GM19467 (cell line): ENCODE measurements at regions not wholly inside any gene's neighbourhood (a gene's known extent, or its start where the extent isn't known, plus 50 kb on each side); places are given as distances from the start of the nearest gene placed in this dataset.

Experiments
- ATAC-seq: cut with Tn5 transposase; IDR thresholded peaks from one replicate; pipeline ENCODE4 v1.9.1; 2021; ENCODE audit warnings: mild to moderate bottlenecking, moderate library complexity; ENCODE audit not compliant: unreplicated experiment

DNA sequence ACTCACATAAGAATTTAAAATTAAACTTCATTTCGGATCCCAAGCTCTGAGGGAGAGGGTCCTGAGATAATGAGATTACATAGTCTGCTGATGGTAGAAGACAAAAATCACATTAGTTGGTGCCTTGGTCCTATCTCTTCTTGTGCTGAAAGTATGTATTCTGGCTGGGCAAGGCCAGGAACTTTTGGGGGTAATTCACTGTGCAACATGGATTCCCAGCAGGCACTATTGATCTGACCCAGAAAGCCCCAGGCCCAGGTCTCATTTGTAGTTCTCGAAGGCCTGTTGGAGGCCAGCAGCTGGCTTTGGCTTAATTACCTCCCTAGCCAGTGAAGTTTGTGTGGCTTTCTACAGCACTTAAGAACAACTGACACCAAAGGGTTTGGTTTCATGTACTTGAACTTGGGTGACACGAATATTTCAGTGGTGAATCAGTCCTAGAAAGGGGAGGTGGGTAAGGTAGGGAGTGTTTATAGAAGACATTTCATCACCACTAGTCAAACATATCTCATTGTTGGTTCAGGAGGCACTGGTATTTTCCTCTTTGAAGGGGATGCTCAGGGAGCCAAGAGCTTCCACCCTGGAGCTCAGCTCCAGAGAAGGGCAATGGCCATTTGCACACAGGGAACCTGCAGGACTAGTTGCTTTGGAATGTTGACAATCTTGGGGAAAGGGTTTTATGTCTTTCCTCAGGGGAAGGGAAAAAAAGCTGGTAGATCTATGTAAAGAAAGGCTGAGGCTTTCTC lies 217.8 kb downstream of the OSR1 start:
- ATAC-seq: no peak

DNA sequence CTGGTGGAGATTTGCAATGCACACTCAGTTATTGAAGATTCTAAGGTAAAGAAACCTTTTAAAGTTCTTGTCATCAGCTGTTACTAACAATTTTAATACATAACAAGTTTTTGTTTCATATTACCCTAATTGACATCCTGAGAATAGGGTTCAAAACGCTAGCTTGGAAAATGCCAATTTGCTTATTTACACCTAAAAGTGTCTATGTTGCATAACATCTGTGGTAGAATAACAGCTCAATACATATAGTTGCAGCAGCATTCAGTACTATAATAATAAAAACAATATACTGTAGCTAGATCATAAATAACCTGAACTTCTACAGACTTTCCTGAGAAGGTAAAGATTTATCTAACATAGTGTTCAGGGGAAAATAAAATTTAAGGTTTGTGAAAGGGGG lies 219.0 kb downstream of the OSR1 start:
- no peak for ATAC-seq

GRCh38 chr2:19138264-19138825 lies 220.1 kb downstream of the OSR1 start:
- ATAC-seq: no peak

- no peak for ATAC-seq
These were observed 221.0 kb downstream of the OSR1 start for GRCh38 chr2:19137433-19137832.

DNA sequence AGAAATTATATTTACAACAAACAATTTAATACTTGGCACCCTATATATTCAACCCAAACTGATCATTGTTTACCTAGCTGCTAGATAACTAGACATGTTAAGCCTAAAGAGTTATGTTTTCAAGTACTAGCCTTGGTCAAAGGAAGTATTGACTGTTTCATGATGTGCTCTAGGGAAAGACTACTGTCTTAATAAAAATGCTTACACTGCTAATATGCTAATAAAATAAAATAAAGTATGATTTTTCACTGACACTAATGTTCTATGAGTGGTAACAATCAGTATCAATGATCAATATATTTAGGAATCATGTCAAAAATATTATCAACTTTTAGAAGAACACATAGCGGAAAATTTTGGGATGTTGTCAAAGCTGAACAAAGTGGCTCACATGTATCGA lies 225.5 kb downstream of the OSR1 start:
- no peak for ATAC-seq

- no peak for ATAC-seq
These were observed 226.6 kb downstream of the OSR1 start for GRCh38 chr2:19131871-19132270.

DNA sequence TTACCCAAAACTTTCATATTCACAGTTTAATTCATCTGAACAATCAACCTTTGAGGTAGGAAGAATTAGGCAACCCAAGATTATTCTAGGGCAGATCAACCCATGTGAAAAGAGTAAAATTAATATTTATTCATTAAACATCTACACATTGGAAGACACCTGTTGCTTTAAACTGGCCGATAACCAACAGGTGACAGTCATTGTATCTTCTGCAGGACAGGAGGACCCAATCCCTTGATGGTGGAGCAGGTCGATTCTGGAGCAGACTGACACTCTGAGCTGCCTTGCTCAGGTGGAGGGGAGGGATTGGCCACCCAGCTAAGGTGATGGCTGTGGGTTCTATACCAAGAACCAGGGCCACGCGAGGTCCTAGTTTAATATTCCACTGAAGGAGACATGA lies 230.3 kb downstream of the OSR1 start:
- ATAC-seq: no peak

DNA sequence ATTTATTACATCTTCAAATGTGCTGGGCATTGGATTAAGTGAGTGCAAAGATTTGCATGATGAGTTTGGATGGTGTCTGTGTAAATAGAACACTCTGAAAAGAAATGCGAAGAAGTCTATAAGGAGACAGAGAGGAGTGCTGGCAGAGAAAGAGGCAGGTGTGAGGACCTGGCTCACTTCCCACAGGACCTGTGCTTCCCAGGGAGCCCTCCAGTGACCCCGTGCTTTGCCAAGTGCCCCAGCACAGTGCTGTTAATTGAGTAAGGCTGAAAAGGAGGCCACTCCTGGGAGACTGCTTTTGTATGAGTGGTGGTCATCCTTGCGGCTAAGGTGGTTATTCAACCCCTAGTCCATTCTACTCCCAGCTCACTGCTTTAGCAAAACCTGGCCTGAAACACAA lies 230.8 kb downstream of the OSR1 start:
- ATAC-seq: no peak

GRCh38 chr2:19125901-19126680 lies 232.3 kb downstream of the OSR1 start:
- no peak for ATAC-seq

DNA sequence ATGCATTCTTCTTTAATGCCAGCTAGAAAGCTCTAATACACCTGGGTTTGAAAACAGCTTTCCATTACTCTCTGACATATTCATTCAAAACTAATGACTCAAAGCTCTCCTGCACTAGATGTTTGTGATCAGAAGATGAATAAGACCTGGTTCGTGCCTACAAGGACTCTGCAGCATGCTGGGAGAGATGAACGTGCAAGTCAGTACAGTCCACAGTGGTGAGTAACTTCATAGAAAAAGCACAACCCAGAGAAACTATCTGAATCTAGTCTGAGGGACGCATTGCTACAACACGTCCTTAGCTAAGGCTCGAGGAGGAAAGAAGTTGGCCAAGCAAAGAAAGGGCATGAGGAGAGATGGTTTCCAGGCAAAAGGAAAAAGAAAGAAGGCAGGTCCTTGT lies 234.3 kb downstream of the OSR1 start:
- ATAC-seq: no peak

- no peak for ATAC-seq
These were observed 234.9 kb downstream of the OSR1 start for GRCh38 chr2:19123556-19123955.

- no peak for ATAC-seq
These were observed 236.2 kb downstream of the OSR1 start for GRCh38 chr2:19122220-19122619.

GRCh38 chr2:19120941-19121750 lies 237.3 kb downstream of the OSR1 start:
- ATAC-seq: no peak

DNA sequence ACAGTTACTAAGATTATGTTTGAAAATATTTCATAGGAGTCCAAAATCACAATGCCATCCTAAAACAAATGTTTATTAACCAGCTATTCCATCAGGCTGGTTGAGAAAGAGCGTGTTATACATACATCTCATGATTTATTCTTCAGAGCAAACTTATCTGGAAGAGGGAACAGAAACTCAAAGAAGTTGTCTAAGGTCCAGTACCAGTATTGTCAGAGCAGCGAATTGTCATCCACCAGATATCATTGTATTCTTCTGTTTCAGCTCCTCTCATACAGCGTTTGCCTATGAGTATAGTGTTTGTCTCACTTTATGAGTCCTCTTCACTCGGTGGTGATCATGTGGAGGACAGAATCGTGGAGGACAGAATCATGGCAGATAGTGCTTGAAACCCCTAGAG lies 238.2 kb downstream of the OSR1 start:
- no peak for ATAC-seq

GRCh38 chr2:19119326-19120001 lies 239.0 kb downstream of the OSR1 start:
- no peak for ATAC-seq

GRCh38 chr2:19116918-19117317 lies 241.5 kb downstream of the OSR1 start:
- ATAC-seq: no peak

GRCh38 chr2:19114754-19115231 lies 243.6 kb downstream of the OSR1 start:
- ATAC-seq: no peak

DNA sequence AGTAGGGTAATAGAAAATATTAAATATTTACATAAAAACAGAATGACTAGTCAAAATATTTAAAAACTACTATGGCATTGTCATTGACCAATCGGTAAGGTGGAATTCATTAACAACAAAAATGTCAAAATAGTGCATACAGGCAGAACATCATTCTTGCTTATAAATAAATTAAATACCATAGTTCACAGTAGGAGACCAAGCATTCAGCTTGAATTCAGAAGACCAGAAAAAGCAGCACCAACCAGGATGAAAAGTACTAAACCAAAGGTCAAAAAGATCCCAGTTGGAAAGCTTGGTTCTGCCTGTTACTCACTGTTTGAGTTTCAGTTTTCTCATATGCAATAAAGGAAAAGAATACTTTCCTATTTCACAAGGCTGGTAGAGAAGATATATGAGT lies 244.3 kb downstream of the OSR1 start:
- ATAC-seq: no peak

DNA sequence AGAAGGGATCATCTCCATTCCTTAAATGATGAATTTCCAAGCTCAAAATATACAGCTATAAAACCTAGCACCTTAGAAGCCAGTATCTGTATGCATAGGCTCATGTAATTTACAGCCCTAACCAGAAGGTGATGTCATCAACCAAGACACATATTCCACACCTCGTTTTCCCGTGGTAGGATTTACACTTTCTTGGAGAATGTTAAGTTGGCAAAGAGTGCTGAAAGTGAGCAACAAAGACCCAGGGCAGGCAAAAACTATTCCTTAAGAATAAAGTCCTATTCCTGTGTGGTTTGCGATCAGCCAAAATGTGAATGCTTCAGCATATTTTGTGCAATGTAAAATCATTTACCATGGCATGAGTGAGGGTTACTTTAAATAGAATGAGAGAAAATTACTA lies 247.1 kb downstream of the OSR1 start:
- no peak for ATAC-seq

DNA sequence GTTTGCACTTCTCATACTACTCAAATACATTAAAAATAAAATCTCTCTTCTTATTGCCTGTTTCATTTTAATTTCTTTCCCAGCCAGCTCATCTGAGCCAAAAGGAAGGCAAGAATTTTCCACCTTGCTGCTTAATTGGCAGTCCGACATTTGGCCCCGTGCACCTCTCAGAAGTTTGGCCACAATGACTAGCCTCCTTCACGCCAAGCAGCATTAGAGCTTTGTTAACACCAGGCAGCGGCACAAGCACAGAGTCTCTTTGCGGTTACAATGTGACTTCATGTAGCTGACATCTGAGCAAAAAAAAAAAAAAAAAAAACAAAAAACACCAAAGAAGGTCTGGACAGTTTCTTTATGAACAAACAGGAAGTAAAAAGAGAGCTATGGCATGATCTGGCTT lies 248.9 kb downstream of the OSR1 start:
- no peak for ATAC-seq

DNA sequence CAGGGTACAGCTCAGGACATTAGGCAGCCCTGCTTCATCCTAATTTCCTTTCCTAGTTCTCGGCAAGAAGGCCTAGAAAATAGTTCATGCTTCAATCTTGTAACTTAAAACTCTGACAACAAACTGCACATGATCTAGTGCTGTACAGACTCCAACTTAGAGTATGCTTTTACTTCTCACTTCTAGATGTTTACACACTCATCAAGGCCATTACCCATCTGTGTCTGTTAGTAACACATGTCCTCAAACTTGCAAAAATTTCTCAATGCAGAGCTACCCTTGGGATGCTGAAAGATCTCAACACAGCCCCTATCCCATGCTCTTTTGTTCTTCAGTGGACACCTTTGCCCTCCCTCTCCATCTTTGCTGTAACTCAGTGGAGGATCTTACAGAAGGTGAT lies 252.0 kb downstream of the OSR1 start:
- ATAC-seq: no peak
